Astrocyte (in vitro differentiated cells and primary cell): ENCODE measurements at regions not wholly inside any gene's neighbourhood (a gene's known extent, or its start where the extent isn't known, plus 50 kb on each side); places are given as distances from the start of the nearest gene placed in this dataset.

ENCODE experiments used
- DNase-seq: peaks from one replicate; pipeline ENCODE4 v3.0.0-alpha.2; 2010; ENCODE audit warnings: low read depth
- FAIRE-seq: peaks from 2 replicates; lab custom pipeline; 2011; peaks lifted over from hg19 to GRCh38; lab: Jason Lieb, UNC
- H2AFZ ChIP-seq: 2 replicates; pipeline ENCODE4 v1.6.0; 2012; ENCODE audit warnings: low read depth, low read length, inconsistent platforms
- H3K27ac ChIP-seq: 2 replicates; pipeline ENCODE4 v1.5.1; 2011; ENCODE audit warnings: low read depth, low read length, inconsistent platforms
- H3K27me3 ChIP-seq: 2 replicates; pipeline ENCODE4 v1.6.0; 2011; ENCODE audit warnings: low read length, inconsistent platforms; ENCODE audit not compliant: insufficient read depth
- H3K36me3 ChIP-seq: 2 replicates; pipeline ENCODE4 v1.5.1; 2011; ENCODE audit warnings: low read length, inconsistent platforms; ENCODE audit not compliant: insufficient read depth
- H3K4me1 ChIP-seq: 2 replicates; pipeline ENCODE4 v1.5.1; 2011; ENCODE audit warnings: low read length, inconsistent platforms; ENCODE audit not compliant: insufficient read depth
- H3K4me2 ChIP-seq: 2 replicates; pipeline ENCODE4 v1.6.0; 2012; ENCODE audit warnings: low read length, inconsistent platforms
- H3K4me3 ChIP-seq: 2 replicates; pipeline ENCODE4 v1.5.1; 2011; ENCODE audit warnings: low read depth, mild to moderate bottlenecking, low read length, inconsistent platforms; ENCODE audit not compliant: insufficient read depth
- H3K79me2 ChIP-seq: 2 replicates; pipeline ENCODE4 v1.6.0; 2012; ENCODE audit warnings: mild to moderate bottlenecking, low read length, inconsistent platforms; ENCODE audit not compliant: insufficient read depth
- H3K9ac ChIP-seq: 2 replicates; pipeline ENCODE4 v1.6.0; 2012; ENCODE audit warnings: mild to moderate bottlenecking, low read length, inconsistent platforms
- H3K9me3 ChIP-seq: 2 replicates; pipeline ENCODE4 v1.5.1; 2012; ENCODE audit warnings: low read depth, mild to moderate bottlenecking, low read length, inconsistent platforms; ENCODE audit not compliant: insufficient read depth
- H4K20me1 ChIP-seq: 2 replicates; pipeline ENCODE4 v1.6.0; 2012; ENCODE audit warnings: low read length, inconsistent platforms; ENCODE audit not compliant: insufficient read depth
- H3K27ac Mint-ChIP-seq: one replicate; pipeline ENCODE4 v1.8.0; 2021; ENCODE audit warnings: mild to moderate bottlenecking, mixed read lengths; ENCODE audit not compliant: unreplicated experiment
- H3K27me3 Mint-ChIP-seq: one replicate; pipeline ENCODE4 v1.8.0; 2021; ENCODE audit warnings: low read depth, mixed read lengths; ENCODE audit not compliant: unreplicated experiment
- H3K36me3 Mint-ChIP-seq: one replicate; pipeline ENCODE4 v1.8.0; 2021; ENCODE audit warnings: low read depth, mixed read lengths; ENCODE audit not compliant: unreplicated experiment
- H3K4me1 Mint-ChIP-seq: one replicate; pipeline ENCODE4 v1.8.0; 2021; ENCODE audit warnings: low read depth, mixed read lengths; ENCODE audit not compliant: unreplicated experiment
- H3K4me3 Mint-ChIP-seq: one replicate; pipeline ENCODE4 v1.8.0; 2021; ENCODE audit warnings: mild to moderate bottlenecking, moderate library complexity, mixed read lengths; ENCODE audit not compliant: unreplicated experiment
- H3K9me3 Mint-ChIP-seq: one replicate; pipeline ENCODE4 v1.8.0; 2021; ENCODE audit warnings: mild to moderate bottlenecking, mixed read lengths; ENCODE audit not compliant: unreplicated experiment
- CTCF ChIP-seq: IDR thresholded peaks from 2 replicates; pipeline ENCODE4 v1.5.1; 2011; ENCODE audit warnings: low read depth, mild to moderate bottlenecking, inconsistent platforms, low read length, moderate library complexity; ENCODE audit not compliant: insufficient read depth
- EZH2 ChIP-seq: IDR thresholded peaks from 2 replicates; pipeline ENCODE4 v1.6.1; 2012; ENCODE audit warnings: mild to moderate bottlenecking, low read length, inconsistent platforms; ENCODE audit not compliant: insufficient read depth

GRCh38 chr20:52364405-52364804 is 172.8 kb upstream of the ZFP64 start:
- no peaks in the 10 kb centered on the region for H3K4me1 Mint-ChIP-seq
- Histone ChIP-seq H3K9me3 (no peaks in the 10 kb centered on the region), H3K36me3 (no peaks in the 10 kb centered on the region), H3K9ac (no peak overlapping the region), H3K4me3 (no peak overlapping the region), H3K79me2 (no peaks in the 10 kb centered on the region), H3K27me3 (no peaks in the 10 kb centered on the region), H3K4me1 (no peaks in the 10 kb centered on the region), H4K20me1 (no peaks in the 10 kb centered on the region), H3K4me2 (no peak overlapping the region), H3K27ac (no peak overlapping the region), H2AFZ (no peak overlapping the region)
- no peaks in the 10 kb centered on the region for H3K36me3 Mint-ChIP-seq
- H3K27me3 Mint-ChIP-seq, result no peaks in the 10 kb centered on the region
- no peak for TF ChIP-seq CTCF
- no peak for TF ChIP-seq EZH2
- FAIRE-seq (no peak), DNase-seq (no peak)
- no peak overlapping the region for H3K4me3 Mint-ChIP-seq
- no peak overlapping the region for H3K27ac Mint-ChIP-seq
- H3K9me3 Mint-ChIP-seq, result no peaks in the 10 kb centered on the region

GRCh38 chr20:52361650-52362049 is 170.1 kb upstream of the ZFP64 start:
- H3K4me1 ChIP-seq, result no peaks in the 10 kb centered on the region
- Mint-ChIP-seq H3K4me3 (no peak overlapping the region), H3K9me3 (no peaks in the 10 kb centered on the region), H3K27me3 (no peaks in the 10 kb centered on the region), H3K36me3 (no peaks in the 10 kb centered on the region), H3K4me1 (no peaks in the 10 kb centered on the region), H3K27ac (no peak overlapping the region)
- no peak overlapping the region for H3K4me3 ChIP-seq
- H3K27me3 ChIP-seq, result no peaks in the 10 kb centered on the region
- FAIRE-seq (no peak), DNase-seq (no peak)
- TF ChIP-seq CTCF (no peak), EZH2 (no peak)
- peaks cover 3% of the 10 kb centered on the region for H3K9me3 ChIP-seq
- no peak overlapping the region for H2AFZ ChIP-seq
- H4K20me1 ChIP-seq, result no peaks in the 10 kb centered on the region
- no peak overlapping the region for H3K9ac ChIP-seq
- H3K36me3 ChIP-seq, result no peaks in the 10 kb centered on the region
- no peak overlapping the region for H3K27ac ChIP-seq
- H3K79me2 ChIP-seq, result no peaks in the 10 kb centered on the region
- no peak overlapping the region for H3K4me2 ChIP-seq

GRCh38 chr20:52349806-52350205 is 158.2 kb upstream of the ZFP64 start:
- no peak for TF ChIP-seq CTCF
- TF ChIP-seq EZH2, result no peak
- no peaks in the 10 kb centered on the region for H3K36me3 Mint-ChIP-seq
- H3K27ac Mint-ChIP-seq, result no peak overlapping the region
- Histone ChIP-seq H3K4me1 (no peaks in the 10 kb centered on the region), H4K20me1 (no peaks in the 10 kb centered on the region), H3K27me3 (no peaks in the 10 kb centered on the region), H3K9me3 (no peaks in the 10 kb centered on the region), H3K36me3 (no peaks in the 10 kb centered on the region), H3K79me2 (no peaks in the 10 kb centered on the region), H3K4me2 (no peak overlapping the region), H3K4me3 (no peak overlapping the region), H2AFZ (no peak overlapping the region), H3K9ac (no peak overlapping the region), H3K27ac (no peak overlapping the region)
- H3K9me3 Mint-ChIP-seq, result no peaks in the 10 kb centered on the region
- no peak for FAIRE-seq
- H3K27me3 Mint-ChIP-seq, result peaks cover 3% of the 10 kb centered on the region
- H3K4me1 Mint-ChIP-seq, result no peaks in the 10 kb centered on the region
- H3K4me3 Mint-ChIP-seq, result no peak overlapping the region
- DNase-seq, result no peak
